ENCODE measurements at regions not wholly inside any gene's neighbourhood (a gene's known extent, or its start where the extent isn't known, plus 50 kb on each side); places are given as distances from the start of the nearest gene placed in this dataset.

GRCh38 chr5:128591598-128592455, 53.8 kb upstream of the FBN2 start:
- Histone ChIP-seq H3K27ac (no peak overlapping the region), H3K27me3 (no peaks in the 10 kb centered on the region), H3K9me3 (no peaks in the 10 kb centered on the region), H3K4me1 (no peaks in the 10 kb centered on the region), H3K4me3 (no peak overlapping the region), H3K36me3 (no peaks in the 10 kb centered on the region)
- intact Hi-C loops (cut with DNase I), result no loop called here
- no peak for TF ChIP-seq POLR2A (IDR thresholded peaks at IDR 0.05)
- TF ChIP-seq, protein P1, sequence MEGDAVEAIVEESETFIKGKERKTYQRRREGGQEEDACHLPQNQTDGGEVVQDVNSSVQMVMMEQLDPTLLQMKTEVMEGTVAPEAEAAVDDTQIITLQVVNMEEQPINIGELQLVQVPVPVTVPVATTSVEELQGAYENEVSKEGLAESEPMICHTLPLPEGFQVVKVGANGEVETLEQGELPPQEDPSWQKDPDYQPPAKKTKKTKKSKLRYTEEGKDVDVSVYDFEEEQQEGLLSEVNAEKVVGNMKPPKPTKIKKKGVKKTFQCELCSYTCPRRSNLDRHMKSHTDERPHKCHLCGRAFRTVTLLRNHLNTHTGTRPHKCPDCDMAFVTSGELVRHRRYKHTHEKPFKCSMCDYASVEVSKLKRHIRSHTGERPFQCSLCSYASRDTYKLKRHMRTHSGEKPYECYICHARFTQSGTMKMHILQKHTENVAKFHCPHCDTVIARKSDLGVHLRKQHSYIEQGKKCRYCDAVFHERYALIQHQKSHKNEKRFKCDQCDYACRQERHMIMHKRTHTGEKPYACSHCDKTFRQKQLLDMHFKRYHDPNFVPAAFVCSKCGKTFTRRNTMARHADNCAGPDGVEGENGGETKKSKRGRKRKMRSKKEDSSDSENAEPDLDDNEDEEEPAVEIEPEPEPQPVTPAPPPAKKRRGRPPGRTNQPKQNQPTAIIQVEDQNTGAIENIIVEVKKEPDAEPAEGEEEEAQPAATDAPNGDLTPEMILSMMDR (IDR thresholded peaks at IDR 0.05), result no peak
- WGBS, 4 donors, result 67 to 74% (median 71%) methylated on average over 5 of the region's 5 CpGs
- DNase-seq (no peak), ATAC-seq (no peak)

DNA sequence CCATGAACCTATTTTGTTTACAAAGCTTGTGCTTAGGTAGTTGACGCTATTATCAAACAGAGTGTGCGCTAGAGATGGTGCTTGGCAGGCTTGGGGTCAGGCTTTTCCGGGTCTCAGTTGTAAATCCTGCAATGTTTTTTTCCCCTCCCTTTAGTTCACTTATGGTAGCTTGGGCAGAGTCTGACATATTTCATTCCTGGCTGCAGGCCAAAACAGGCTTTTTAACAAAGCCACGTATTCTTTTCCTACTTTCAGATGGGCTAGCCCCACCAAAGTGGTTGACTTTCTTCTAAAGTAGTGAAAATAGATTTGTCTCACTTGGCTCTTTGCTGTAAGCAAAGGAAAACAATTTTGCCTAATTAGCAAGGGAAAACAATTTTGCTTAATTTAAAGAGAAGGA, 58.0 kb upstream of the FBN2 start:
- TF ChIP-seq, protein P1 (IDR thresholded peaks at IDR 0.05), result no peak
- TF ChIP-seq POLR2A (IDR thresholded peaks at IDR 0.05), result no peak

DNA sequence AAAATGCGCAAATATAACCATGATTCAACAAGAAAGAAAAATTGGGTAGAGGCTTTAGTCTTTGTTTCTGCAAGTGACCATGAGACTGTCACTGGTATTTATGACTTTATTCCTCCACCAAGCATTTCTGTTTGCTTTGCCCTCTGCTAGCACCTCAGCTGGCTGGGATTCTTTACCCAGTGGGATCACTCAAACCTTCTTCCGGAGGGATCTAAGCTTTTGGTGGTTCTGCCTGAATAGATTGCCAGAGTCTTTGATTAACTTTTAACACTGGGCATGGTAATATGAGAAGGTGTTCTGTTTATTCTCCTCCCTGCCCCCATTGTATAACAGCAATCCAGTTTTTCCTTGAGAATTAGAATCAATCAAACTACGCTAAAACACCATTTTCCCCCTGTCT, 59.1 kb upstream of the FBN2 start:
- intact Hi-C loops (cut with DNase I), result no loop called here
- Histone ChIP-seq H3K4me1 (no peaks in the 10 kb centered on the region), H3K9me3 (no peaks in the 10 kb centered on the region), H3K27ac (no peak overlapping the region), H3K4me3 (no peak overlapping the region), H3K27me3 (no peaks in the 10 kb centered on the region), H3K36me3 (no peaks in the 10 kb centered on the region)
- DNase-seq (no peak), ATAC-seq (no peak)
- WGBS, 4 donors, result 90 to 92% (median 90%) methylated on average over 3 of the region's 3 CpGs
- no peak for TF ChIP-seq POLR2A (IDR thresholded peaks at IDR 0.05)
- TF ChIP-seq, protein P1 (IDR thresholded peaks at IDR 0.05), result no peak

More for the DNA sequence above, 58.0 kb upstream of the FBN2 start:
- no peaks in the 10 kb centered on the region for H3K36me3 ChIP-seq
- intact Hi-C loops (cut with DNase I), result no loop called here
- no peaks in the 10 kb centered on the region for H3K9me3 ChIP-seq
- H3K27me3 ChIP-seq, result no peaks in the 10 kb centered on the region
- H3K27ac ChIP-seq, result no peak overlapping the region
- DNase-seq (no peak), ATAC-seq (no peak)
- no peak overlapping the region for H3K4me3 ChIP-seq
- 42 to 55% (median 54%) methylated on average over 4 of the region's 4 CpGs for WGBS, 4 donors
- no peaks in the 10 kb centered on the region for H3K4me1 ChIP-seq

GRCh38 chr5:128613128-128613527, 75.1 kb upstream of the FBN2 start:
- H3K4me3 ChIP-seq, result no peak overlapping the region
- TF ChIP-seq POLR2A (IDR thresholded peaks at IDR 0.05), result no peak
- TF ChIP-seq, protein P1 (IDR thresholded peaks at IDR 0.05), result no peak
- intact Hi-C loops (cut with DNase I), result no loop called here
- peaks cover 0 to 13% (median 4%) of the 10 kb centered on the region in 12 donors for H3K9me3 ChIP-seq
- H3K27me3 ChIP-seq, result no peaks in the 10 kb centered on the region
- ATAC-seq (no peak), DNase-seq (no peak)
- H3K36me3 ChIP-seq, result no peaks in the 10 kb centered on the region
- WGBS, 4 donors, result 78 to 84% (median 79%) methylated on average over 4 of the region's 4 CpGs
- H3K4me1 ChIP-seq, result no peaks in the 10 kb centered on the region
- H3K27ac ChIP-seq, result no peak overlapping the region

All from heart left ventricle (tissue), 16 donors.